Peyer's patch (tissue), 4 donors: ENCODE measurements at regions not wholly inside any gene's neighbourhood (a gene's known extent, or its start where the extent isn't known, plus 50 kb on each side); places are given as distances from the start of the nearest gene placed in this dataset.

Source experiments
- CTCF ChIP-seq, 6 experiments: fragments of 450-650 bp in 4 of 6; fragments of 200-600 bp in 2 of 6; sonication (generic) in 1 of 6; IDR thresholded peaks; one replicate each; pipeline ENCODE4 v1.5.1; 2017 to 2019; ENCODE audit warnings: antibody characterized with exemption in 6 of 6, mild to moderate bottlenecking in 3 of 6, moderate library complexity in 1 of 6
- POLR2A ChIP-seq, 2 donors: fragments of 450-650 bp; IDR thresholded peaks; one replicate each; pipeline ENCODE4 v1.5.1; 2017; ENCODE audit warnings: antibody characterized with exemption in 2 of 2, mild to moderate bottlenecking in 2 of 2, moderate library complexity in 2 of 2

GRCh38 chr11:109898592-109898991 is 194.6 kb upstream of the ZC3H12C start:
- TF ChIP-seq CTCF (IDR thresholded peaks at IDR 0.05) (no peak), POLR2A (IDR thresholded peaks at IDR 0.05) (no peak)
